ENCODE measurements at regions not wholly inside any gene's neighbourhood (a gene's known extent, or its start where the extent isn't known, plus 50 kb on each side); places are given as distances from the start of the nearest gene placed in this dataset.

DNA sequence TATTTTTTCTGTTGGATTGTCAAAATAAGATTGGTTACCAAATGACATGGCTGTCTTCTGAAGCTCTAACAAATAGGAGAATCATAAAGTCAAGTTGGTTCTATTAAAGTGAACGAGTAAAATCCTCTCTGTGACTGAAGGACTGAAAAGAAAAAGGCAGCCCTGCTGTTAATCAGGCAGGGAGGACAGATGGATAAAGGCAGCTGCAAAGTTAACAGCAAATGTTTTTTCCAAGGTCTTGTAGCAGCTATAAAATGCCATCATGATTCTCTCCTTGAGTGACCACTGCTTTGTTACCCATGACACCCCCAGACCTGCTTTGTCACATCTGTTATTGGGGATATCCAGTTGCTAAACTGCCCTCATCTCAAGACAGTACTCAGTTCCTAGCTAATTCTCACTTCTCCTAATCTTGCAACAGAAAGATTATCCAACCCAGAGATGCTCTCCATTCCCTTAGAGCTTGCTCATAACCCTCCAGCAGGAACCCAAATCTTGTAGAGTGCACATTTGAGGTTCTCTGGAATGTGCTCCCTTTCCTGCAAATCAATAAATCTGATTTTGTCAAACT lies 89.7 kb upstream of the PARP8 start:
- TF ChIP-seq POLR2AphosphoS5 (IDR thresholded peaks at IDR 0.05; ENCODE audit: low read depth, low read length) (no peak), POLR2A (IDR thresholded peaks at IDR 0.05; ENCODE audit: control extremely low read depth in 1 of 2, low read depth in 2 of 2, low read length in 2 of 2) (no peak), CBX5 (IDR thresholded peaks at IDR 0.05; ENCODE audit: low read depth, low read length) (no peak), SUZ12 (IDR thresholded peaks at IDR 0.05; ENCODE audit: low read length) (no peak), SIN3A (conservative IDR thresholded peaks at IDR 0.05 in 1 of 2, IDR thresholded peaks at IDR 0.05 in 1 of 2; ENCODE audit: low read depth in 1 of 2, low read length in 2 of 2) (no peak), EZH2 (IDR thresholded peaks at IDR 0.05; ENCODE audit: low read depth, low read length, severe bottlenecking) (no peak), NRF1 (IDR thresholded peaks at IDR 0.05; ENCODE audit: low read depth, low read length) (no peak), POU5F1 (IDR thresholded peaks at IDR 0.05; ENCODE audit: low read depth, low read length) (no peak)
- TF ChIP-seq, protein P1, sequence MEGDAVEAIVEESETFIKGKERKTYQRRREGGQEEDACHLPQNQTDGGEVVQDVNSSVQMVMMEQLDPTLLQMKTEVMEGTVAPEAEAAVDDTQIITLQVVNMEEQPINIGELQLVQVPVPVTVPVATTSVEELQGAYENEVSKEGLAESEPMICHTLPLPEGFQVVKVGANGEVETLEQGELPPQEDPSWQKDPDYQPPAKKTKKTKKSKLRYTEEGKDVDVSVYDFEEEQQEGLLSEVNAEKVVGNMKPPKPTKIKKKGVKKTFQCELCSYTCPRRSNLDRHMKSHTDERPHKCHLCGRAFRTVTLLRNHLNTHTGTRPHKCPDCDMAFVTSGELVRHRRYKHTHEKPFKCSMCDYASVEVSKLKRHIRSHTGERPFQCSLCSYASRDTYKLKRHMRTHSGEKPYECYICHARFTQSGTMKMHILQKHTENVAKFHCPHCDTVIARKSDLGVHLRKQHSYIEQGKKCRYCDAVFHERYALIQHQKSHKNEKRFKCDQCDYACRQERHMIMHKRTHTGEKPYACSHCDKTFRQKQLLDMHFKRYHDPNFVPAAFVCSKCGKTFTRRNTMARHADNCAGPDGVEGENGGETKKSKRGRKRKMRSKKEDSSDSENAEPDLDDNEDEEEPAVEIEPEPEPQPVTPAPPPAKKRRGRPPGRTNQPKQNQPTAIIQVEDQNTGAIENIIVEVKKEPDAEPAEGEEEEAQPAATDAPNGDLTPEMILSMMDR (IDR thresholded peaks at IDR 0.05; ENCODE audit: control extremely low read depth in 1 of 3, insufficient read depth in 1 of 3, low read depth in 1 of 3, low read length in 3 of 3) = no peak
